IPS-18a (cell line): ENCODE measurements at regions not wholly inside any gene's neighbourhood (a gene's known extent, or its start where the extent isn't known, plus 50 kb on each side); places are given as distances from the start of the nearest gene placed in this dataset.
"Not testable (repeated sequence)": the region's sequence is repeated elsewhere in the genome, so short reads cannot be mapped to it uniquely, and the experiment has no call there.

Source experiments
- H3K27ac ChIP-seq: one replicate; pipeline ENCODE4 v1.5.1; 2013; ENCODE audit warnings: low read length
- H3K27me3 ChIP-seq: one replicate; pipeline ENCODE4 v1.6.1; 2013; ENCODE audit warnings: mild to moderate bottlenecking, low read length; ENCODE audit not compliant: control insufficient read depth, insufficient read depth
- H3K36me3 ChIP-seq: one replicate; pipeline ENCODE4 v1.6.1; 2013; ENCODE audit warnings: low read depth, low read length; ENCODE audit not compliant: control insufficient read depth
- H3K4me1 ChIP-seq: one replicate; pipeline ENCODE4 v1.6.1; 2013; ENCODE audit warnings: low read depth, low read length; ENCODE audit not compliant: control insufficient read depth
- H3K4me3 ChIP-seq: one replicate; pipeline ENCODE4 v1.5.1; 2013; ENCODE audit warnings: low read length
- H3K9ac ChIP-seq: one replicate; pipeline ENCODE4 v1.6.1; 2013; ENCODE audit warnings: mild to moderate bottlenecking, low read length, moderate library complexity
- H3K9me3 ChIP-seq: one replicate; pipeline ENCODE4 v1.6.1; 2013; ENCODE audit warnings: low read depth, low read length; ENCODE audit not compliant: control insufficient read depth

GRCh38 chr18:41870191-41870590, 84.8 kb upstream of the PIK3C3 start:
- Histone ChIP-seq H3K4me3 (no peak overlapping the region), H3K9me3 (no peaks in the 10 kb centered on the region), H3K4me1 (no peaks in the 10 kb centered on the region), H3K36me3 (no peaks in the 10 kb centered on the region), H3K27ac (no peak overlapping the region), H3K9ac (no peak overlapping the region), H3K27me3 (no peaks in the 10 kb centered on the region)

GRCh38 chr18:41865796-41866195, 89.2 kb upstream of the PIK3C3 start:
- H3K4me3 ChIP-seq, H3K27me3 ChIP-seq, H3K4me1 ChIP-seq, H3K27ac ChIP-seq, H3K9ac ChIP-seq, H3K36me3 ChIP-seq, H3K9me3 ChIP-seq: not testable (repeated sequence)

GRCh38 chr18:41864216-41864615, 90.8 kb upstream of the PIK3C3 start:
- Histone ChIP-seq H3K27ac (no peak overlapping the region), H3K4me3 (no peak overlapping the region), H3K36me3 (no peaks in the 10 kb centered on the region), H3K27me3 (no peaks in the 10 kb centered on the region), H3K4me1 (peaks cover 10% of the 10 kb centered on the region), H3K9ac (no peak overlapping the region), H3K9me3 (no peaks in the 10 kb centered on the region)

- Histone ChIP-seq H3K9ac (no peak overlapping the region), H3K36me3 (no peaks in the 10 kb centered on the region), H3K27me3 (no peaks in the 10 kb centered on the region), H3K9me3 (no peaks in the 10 kb centered on the region), H3K27ac (no peak overlapping the region), H3K4me1 (peaks cover 10% of the 10 kb centered on the region), H3K4me3 (no peak overlapping the region)
Measured at GRCh38 chr18:41862921-41863320, 92.1 kb upstream of the PIK3C3 start.

GRCh38 chr18:41860987-41861386, 94.0 kb upstream of the PIK3C3 start:
- H3K27ac ChIP-seq: no peak overlapping the region
- peaks cover 10% of the 10 kb centered on the region for H3K4me1 ChIP-seq
- no peaks in the 10 kb centered on the region for H3K27me3 ChIP-seq
- H3K9ac ChIP-seq: no peak overlapping the region
- no peaks in the 10 kb centered on the region for H3K36me3 ChIP-seq
- no peaks in the 10 kb centered on the region for H3K9me3 ChIP-seq
- no peak overlapping the region for H3K4me3 ChIP-seq

GRCh38 chr18:41858761-41859555, 96.1 kb upstream of the PIK3C3 start:
- H3K36me3 ChIP-seq: no peaks in the 10 kb centered on the region
- H3K27me3 ChIP-seq: no peaks in the 10 kb centered on the region
- H3K27ac ChIP-seq: no peak overlapping the region
- no peak overlapping the region for H3K4me3 ChIP-seq
- no peak overlapping the region for H3K9ac ChIP-seq
- H3K4me1 ChIP-seq: peaks cover 2% of the 10 kb centered on the region
- no peaks in the 10 kb centered on the region for H3K9me3 ChIP-seq

- Histone ChIP-seq H3K4me1 (peaks cover 15% of the 10 kb centered on the region), H3K9ac (no peak overlapping the region), H3K4me3 (no peak overlapping the region), H3K9me3 (no peaks in the 10 kb centered on the region), H3K36me3 (no peaks in the 10 kb centered on the region), H3K27me3 (no peaks in the 10 kb centered on the region), H3K27ac (no peak overlapping the region)
Measured at GRCh38 chr18:41853280-41853679, 101.8 kb upstream of the PIK3C3 start.

GRCh38 chr18:41850781-41851180, 104.3 kb upstream of the PIK3C3 start:
- H3K27ac ChIP-seq: no peak overlapping the region
- H3K27me3 ChIP-seq: no peaks in the 10 kb centered on the region
- no peaks in the 10 kb centered on the region for H3K9me3 ChIP-seq
- no peak overlapping the region for H3K4me3 ChIP-seq
- no peaks in the 10 kb centered on the region for H3K36me3 ChIP-seq
- no peak overlapping the region for H3K9ac ChIP-seq
- H3K4me1 ChIP-seq: peaks cover 15% of the 10 kb centered on the region

- H3K36me3 ChIP-seq: no peaks in the 10 kb centered on the region
- H3K27ac ChIP-seq: no peak overlapping the region
- peaks cover 15% of the 10 kb centered on the region for H3K4me1 ChIP-seq
- H3K9me3 ChIP-seq: no peaks in the 10 kb centered on the region
- no peaks in the 10 kb centered on the region for H3K27me3 ChIP-seq
- H3K4me3 ChIP-seq: no peak overlapping the region
- no peak overlapping the region for H3K9ac ChIP-seq
Measured at GRCh38 chr18:41849632-41850031, 105.4 kb upstream of the PIK3C3 start.

- H3K36me3 ChIP-seq: no peaks in the 10 kb centered on the region
- H3K27ac ChIP-seq: no peak overlapping the region
- H3K27me3 ChIP-seq: no peaks in the 10 kb centered on the region
- no peak overlapping the region for H3K9ac ChIP-seq
- H3K4me1 ChIP-seq: peaks cover 2% of the 10 kb centered on the region
- no peaks in the 10 kb centered on the region for H3K9me3 ChIP-seq
- no peak overlapping the region for H3K4me3 ChIP-seq
Measured at GRCh38 chr18:41845563-41845962, 109.5 kb upstream of the PIK3C3 start.

GRCh38 chr18:41842886-41843285, 112.1 kb upstream of the PIK3C3 start:
- H3K4me3 ChIP-seq: no peak overlapping the region
- no peaks in the 10 kb centered on the region for H3K27me3 ChIP-seq
- no peak overlapping the region for H3K9ac ChIP-seq
- H3K4me1 ChIP-seq: peaks cover 3% of the 10 kb centered on the region
- no peaks in the 10 kb centered on the region for H3K36me3 ChIP-seq
- no peaks in the 10 kb centered on the region for H3K9me3 ChIP-seq
- no peak overlapping the region for H3K27ac ChIP-seq
